CD14-positive monocyte (primary cell): ENCODE measurements at regions not wholly inside any gene's neighbourhood (a gene's known extent, or its start where the extent isn't known, plus 50 kb on each side); places are given as distances from the start of the nearest gene placed in this dataset.

Experiments
- DNase-seq, 3 donors: peaks; one replicate each; pipeline ENCODE4 v3.0.0-alpha.2; 2011 to 2022
- H2AFZ ChIP-seq: 2 replicates; pipeline ENCODE4 v1.6.0; 2012; ENCODE audit warnings: mild to moderate bottlenecking, low read depth, low read length, inconsistent platforms; ENCODE audit not compliant: insufficient read depth, poor library complexity, severe bottlenecking
- H3K27ac ChIP-seq, 2 donors: 1 replicate in 1 of 2; 2 replicates in 1 of 2; pipeline ENCODE4 v1.5.1; 2012 to 2013; ENCODE audit warnings: low read length in 2 of 2, control low read depth in 1 of 2, inconsistent platforms in 1 of 2, low read depth in 1 of 2, mild to moderate bottlenecking in 1 of 2
- H3K27me3 ChIP-seq, 2 donors: one replicate each; pipeline versions ENCODE4 v1.6.0 to v1.6.1; 2011 to 2013; ENCODE audit warnings: low read length in 2 of 2; ENCODE audit not compliant: control insufficient read depth in 2 of 2, insufficient read depth in 2 of 2
- H3K36me3 ChIP-seq, 2 donors: replicated peaks in 1 of 2; 1 replicate in 1 of 2; 2 replicates in 1 of 2; pipeline versions ENCODE4 v1.5.1 to v1.6.1; 2012 to 2013; ENCODE audit warnings: low read length in 2 of 2, control low read depth in 1 of 2, inconsistent platforms in 1 of 2, mild to moderate bottlenecking in 1 of 2; ENCODE audit not compliant: insufficient read depth in 2 of 2, control insufficient read depth in 1 of 2
- H3K4me1 ChIP-seq, 2 donors: 1 replicate in 1 of 2; 2 replicates in 1 of 2; pipeline versions ENCODE4 v1.5.1 to v1.6.1; 2012 to 2013; ENCODE audit warnings: low read length in 2 of 2, control low read depth in 1 of 2, inconsistent platforms in 1 of 2, mild to moderate bottlenecking in 1 of 2, moderate library complexity in 1 of 2; ENCODE audit not compliant: insufficient read depth in 2 of 2, control insufficient read depth in 1 of 2
- H3K4me2 ChIP-seq: replicated peaks from 2 replicates; pipeline ENCODE3; 2012; ENCODE audit warnings: low read length, moderate library complexity, mild to moderate bottlenecking; ENCODE audit not compliant: poor library complexity, severe bottlenecking; ENCODE audit errors: extremely low read depth
- H3K4me3 ChIP-seq, 3 experiments: fragments of 200-600 bp in 1 of 3; sonication (generic) in 1 of 3; replicated peaks in 1 of 3; 1 replicate in 2 of 3; 2 replicates in 1 of 3; pipeline ENCODE4 v1.5.1; 2011 to 2013; ENCODE audit warnings: low read length in 3 of 3, mild to moderate bottlenecking in 3 of 3, control low read depth in 2 of 3, low read depth in 2 of 3, inconsistent platforms in 1 of 3, moderate library complexity in 1 of 3
- H3K79me2 ChIP-seq: 2 replicates; pipeline ENCODE4 v1.6.0; 2012; ENCODE audit warnings: mild to moderate bottlenecking, control low read depth, inconsistent platforms, low read length, moderate library complexity; ENCODE audit not compliant: insufficient read depth
- H3K9ac ChIP-seq: 2 replicates; pipeline ENCODE4 v1.6.0; 2017; ENCODE audit warnings: low read length, mild to moderate bottlenecking; ENCODE audit not compliant: insufficient read depth, poor library complexity, severe bottlenecking
- H3K9me3 ChIP-seq, 2 donors: replicated peaks in 1 of 2; 1 replicate in 1 of 2; 2 replicates in 1 of 2; pipeline versions ENCODE4 v1.5.1 to v1.6.1; 2012 to 2013; ENCODE audit warnings: low read length in 2 of 2, control low read depth in 1 of 2; ENCODE audit not compliant: control insufficient read depth in 1 of 2, insufficient read depth in 1 of 2
- H4K20me1 ChIP-seq: 2 replicates; pipeline ENCODE4 v1.6.0; 2012; ENCODE audit warnings: mild to moderate bottlenecking, low read length, control low read depth, moderate library complexity; ENCODE audit not compliant: insufficient read depth
- H3K27ac Mint-ChIP-seq, 7 donors: one replicate each; pipeline ENCODE4 v1.8.0; 2020; ENCODE audit warnings: mild to moderate bottlenecking in 7 of 7, mixed read lengths in 7 of 7, moderate library complexity in 6 of 7, inconsistent platforms in 2 of 7
- H3K27me3 Mint-ChIP-seq, 3 donors: one replicate each; pipeline ENCODE4 v1.8.0; 2021 to 2022; ENCODE audit warnings: low read depth in 3 of 3, mild to moderate bottlenecking in 3 of 3, mixed read lengths in 3 of 3, moderate library complexity in 3 of 3, inconsistent platforms in 1 of 3
- H3K36me3 Mint-ChIP-seq, 2 donors: one replicate each; pipeline ENCODE4 v1.8.0; 2020; ENCODE audit warnings: mixed read lengths in 2 of 2, inconsistent platforms in 1 of 2, mild to moderate bottlenecking in 1 of 2
- H3K4me1 Mint-ChIP-seq: one replicate; pipeline ENCODE4 v1.8.0; 2020; ENCODE audit warnings: mild to moderate bottlenecking, mixed read lengths
- H3K4me3 Mint-ChIP-seq, 2 donors: one replicate each; pipeline ENCODE4 v1.8.0; 2020; ENCODE audit warnings: mild to moderate bottlenecking in 2 of 2, mixed read lengths in 2 of 2, moderate library complexity in 1 of 2
- H3K9me3 Mint-ChIP-seq, 7 donors: one replicate each; pipeline ENCODE4 v1.8.0; 2020 to 2022; ENCODE audit warnings: mixed read lengths in 7 of 7, mild to moderate bottlenecking in 6 of 7, moderate library complexity in 6 of 7, inconsistent platforms in 2 of 7
- WGBS: methylation state at CpG from one replicate; pipeline ENCODE4 v1.1.5; 2013; ENCODE audit warnings: missing lambda C conversion rate; ENCODE audit not compliant: insufficient coverage; 5-methylcytosine and 5-hydroxymethylcytosine counted together
- intact Hi-C, 2 donors: fragments of 100-400 bp; cut with micrococcal nuclease; formaldehyde crosslinking; loops; one replicate each; pipeline versions ENCODE4 v1.15.0 to v1.15.1; 2023
- TF ChIP-seq, protein P1 (sequence below): fragments of 200-600 bp; IDR thresholded peaks from one replicate; pipeline ENCODE4 v1.8.0; 2022; ENCODE audit warnings: antibody characterized with exemption, mild to moderate bottlenecking

DNA sequence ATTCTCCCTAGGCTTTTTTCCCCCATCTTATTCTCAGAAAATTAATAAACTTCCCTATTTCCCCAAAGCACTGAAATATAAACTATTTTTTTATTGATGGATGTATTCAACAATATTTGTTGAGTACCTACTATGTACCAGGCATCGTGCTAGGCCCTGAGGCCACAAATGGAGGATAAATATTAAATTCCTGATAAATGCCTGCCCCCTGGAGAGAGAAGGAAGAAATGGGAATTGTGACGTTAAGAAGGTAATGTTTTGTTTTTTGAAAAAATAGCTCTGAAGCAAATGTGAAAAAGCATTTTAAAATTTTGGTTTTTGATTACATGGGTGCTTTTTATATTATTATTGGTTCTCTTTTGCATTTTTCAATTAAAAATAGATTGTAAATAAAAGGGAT, 60.5 kb upstream of the DPT start:
- intact Hi-C loops, result no loop called here
- no peak overlapping the region for H3K4me3 Mint-ChIP-seq

DNA sequence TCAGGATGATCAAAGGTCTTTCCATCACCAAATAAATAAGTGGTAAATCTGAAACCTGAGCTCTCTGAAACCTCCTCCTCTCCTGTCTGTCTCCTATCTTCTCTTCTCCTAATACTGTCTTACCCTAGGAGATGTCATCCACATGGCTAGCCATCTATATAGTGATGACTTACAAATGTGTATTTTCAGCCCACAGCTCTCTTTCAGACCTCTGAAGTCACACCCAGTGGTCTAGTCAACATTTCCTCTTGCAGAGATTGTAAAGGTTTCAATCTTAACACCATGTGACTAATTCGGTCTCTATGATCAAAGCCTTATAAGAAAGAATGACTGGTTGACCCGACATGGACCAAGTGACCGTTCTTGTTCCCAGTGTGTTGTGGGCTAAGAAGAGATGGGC, 63.1 kb upstream of the DPT start:
- Mint-ChIP-seq H3K4me1 (no peaks in the 10 kb centered on the region), H3K27ac (no peak overlapping the region), H3K27me3 (peaks cover 0 to 2% (median 0%) of the 10 kb centered on the region in 3 donors), H3K36me3 (no peaks in the 10 kb centered on the region), H3K4me3 (no peak overlapping the region), H3K9me3 (peaks cover 0 to 4% (median 0%) of the 10 kb centered on the region in 7 donors)
- no peaks in the 10 kb centered on the region for H3K79me2 ChIP-seq
- no peak overlapping the region for H3K4me2 ChIP-seq
- H2AFZ ChIP-seq, result no peak overlapping the region
- no peak overlapping the region for H3K27ac ChIP-seq
- no peaks in the 10 kb centered on the region for H3K4me1 ChIP-seq
- no peaks in the 10 kb centered on the region for H3K36me3 ChIP-seq
- no peaks in the 10 kb centered on the region for H4K20me1 ChIP-seq
- H3K4me3 ChIP-seq, result no peak overlapping the region
- 93% methylated on average over 3 of the region's 3 CpGs for WGBS
- no peak overlapping the region for H3K9ac ChIP-seq
- H3K27me3 ChIP-seq, result no peaks in the 10 kb centered on the region
- intact Hi-C loops, result no loop called here
- H3K9me3 ChIP-seq, result no peaks in the 10 kb centered on the region
- DNase-seq, result no peak
- TF ChIP-seq, protein P1, sequence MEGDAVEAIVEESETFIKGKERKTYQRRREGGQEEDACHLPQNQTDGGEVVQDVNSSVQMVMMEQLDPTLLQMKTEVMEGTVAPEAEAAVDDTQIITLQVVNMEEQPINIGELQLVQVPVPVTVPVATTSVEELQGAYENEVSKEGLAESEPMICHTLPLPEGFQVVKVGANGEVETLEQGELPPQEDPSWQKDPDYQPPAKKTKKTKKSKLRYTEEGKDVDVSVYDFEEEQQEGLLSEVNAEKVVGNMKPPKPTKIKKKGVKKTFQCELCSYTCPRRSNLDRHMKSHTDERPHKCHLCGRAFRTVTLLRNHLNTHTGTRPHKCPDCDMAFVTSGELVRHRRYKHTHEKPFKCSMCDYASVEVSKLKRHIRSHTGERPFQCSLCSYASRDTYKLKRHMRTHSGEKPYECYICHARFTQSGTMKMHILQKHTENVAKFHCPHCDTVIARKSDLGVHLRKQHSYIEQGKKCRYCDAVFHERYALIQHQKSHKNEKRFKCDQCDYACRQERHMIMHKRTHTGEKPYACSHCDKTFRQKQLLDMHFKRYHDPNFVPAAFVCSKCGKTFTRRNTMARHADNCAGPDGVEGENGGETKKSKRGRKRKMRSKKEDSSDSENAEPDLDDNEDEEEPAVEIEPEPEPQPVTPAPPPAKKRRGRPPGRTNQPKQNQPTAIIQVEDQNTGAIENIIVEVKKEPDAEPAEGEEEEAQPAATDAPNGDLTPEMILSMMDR, result no peak

More for the DNA sequence above, 60.5 kb upstream of the DPT start:
- no peak overlapping the region for H3K4me3 ChIP-seq
- H3K27ac ChIP-seq, result no peak overlapping the region
- Mint-ChIP-seq H3K27me3 (peaks cover 0 to 2% (median 0%) of the 10 kb centered on the region in 3 donors), H3K4me1 (no peaks in the 10 kb centered on the region), H3K9me3 (peaks cover 0 to 7% (median 2%) of the 10 kb centered on the region in 7 donors), H3K36me3 (no peaks in the 10 kb centered on the region), H3K27ac (no peak overlapping the region)
- H3K4me1 ChIP-seq, result no peaks in the 10 kb centered on the region
- DNase-seq, result no peak
- TF ChIP-seq, protein P1, result no peak
- H3K9me3 ChIP-seq, result no peaks in the 10 kb centered on the region
- no peak overlapping the region for H2AFZ ChIP-seq
- no peaks in the 10 kb centered on the region for H3K27me3 ChIP-seq
- no peaks in the 10 kb centered on the region for H3K79me2 ChIP-seq
- H3K4me2 ChIP-seq, result no peak overlapping the region
- WGBS, result 83% methylated on average over 1 of the region's 2 CpGs
- no peaks in the 10 kb centered on the region for H4K20me1 ChIP-seq
- no peaks in the 10 kb centered on the region for H3K36me3 ChIP-seq
- H3K9ac ChIP-seq, result no peak overlapping the region
